Breast epithelium (tissue), 3 donors: ENCODE measurements at regions not wholly inside any gene's neighbourhood (a gene's known extent, or its start where the extent isn't known, plus 50 kb on each side); places are given as distances from the start of the nearest gene placed in this dataset.

Source experiments
- POLR2A ChIP-seq: fragments of 450-650 bp; IDR thresholded peaks from one replicate; pipeline ENCODE4 v1.6.1; 2016; ENCODE audit warnings: antibody characterized with exemption, mild to moderate bottlenecking, moderate library complexity
- TF ChIP-seq, protein P1 (sequence below), 3 donors: fragments of 450-650 bp; IDR thresholded peaks; one replicate each; pipeline ENCODE4 v1.5.1; 2016 to 2017; ENCODE audit warnings: antibody characterized with exemption in 3 of 3, mild to moderate bottlenecking in 3 of 3, moderate library complexity in 3 of 3

- TF ChIP-seq, protein P1, sequence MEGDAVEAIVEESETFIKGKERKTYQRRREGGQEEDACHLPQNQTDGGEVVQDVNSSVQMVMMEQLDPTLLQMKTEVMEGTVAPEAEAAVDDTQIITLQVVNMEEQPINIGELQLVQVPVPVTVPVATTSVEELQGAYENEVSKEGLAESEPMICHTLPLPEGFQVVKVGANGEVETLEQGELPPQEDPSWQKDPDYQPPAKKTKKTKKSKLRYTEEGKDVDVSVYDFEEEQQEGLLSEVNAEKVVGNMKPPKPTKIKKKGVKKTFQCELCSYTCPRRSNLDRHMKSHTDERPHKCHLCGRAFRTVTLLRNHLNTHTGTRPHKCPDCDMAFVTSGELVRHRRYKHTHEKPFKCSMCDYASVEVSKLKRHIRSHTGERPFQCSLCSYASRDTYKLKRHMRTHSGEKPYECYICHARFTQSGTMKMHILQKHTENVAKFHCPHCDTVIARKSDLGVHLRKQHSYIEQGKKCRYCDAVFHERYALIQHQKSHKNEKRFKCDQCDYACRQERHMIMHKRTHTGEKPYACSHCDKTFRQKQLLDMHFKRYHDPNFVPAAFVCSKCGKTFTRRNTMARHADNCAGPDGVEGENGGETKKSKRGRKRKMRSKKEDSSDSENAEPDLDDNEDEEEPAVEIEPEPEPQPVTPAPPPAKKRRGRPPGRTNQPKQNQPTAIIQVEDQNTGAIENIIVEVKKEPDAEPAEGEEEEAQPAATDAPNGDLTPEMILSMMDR (IDR thresholded peaks at IDR 0.05) = no peak
- no peak for TF ChIP-seq POLR2A
These were observed 1028.5 kb upstream of the ACO1 start for GRCh38 chr9:31355965-31356364.
